ENCODE measurements at regions not wholly inside any gene's neighbourhood (a gene's known extent, or its start where the extent isn't known, plus 50 kb on each side); places are given as distances from the start of the nearest gene placed in this dataset.

DNA sequence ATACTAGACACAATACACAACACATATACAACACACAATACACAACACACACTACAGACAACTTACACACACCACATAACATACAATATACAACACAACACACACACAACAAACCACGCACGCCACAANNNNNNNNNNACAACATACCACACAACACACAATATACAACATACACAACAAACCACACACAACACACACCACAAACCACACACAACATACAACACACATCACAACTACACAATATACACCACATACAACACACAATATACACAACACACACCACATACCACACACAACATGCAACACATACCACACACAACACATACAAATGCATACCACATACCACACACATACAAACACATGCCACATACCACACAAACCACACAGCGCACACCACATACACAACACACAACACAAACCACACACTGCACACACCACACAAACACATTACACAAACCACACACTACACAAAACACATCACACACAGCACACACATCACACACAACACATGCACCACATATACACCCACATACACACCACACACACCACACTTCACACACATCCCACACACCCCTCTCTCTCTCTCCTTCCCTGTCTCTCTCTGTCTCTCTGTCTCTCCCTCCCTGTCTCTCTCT is 108.3 kb downstream of the ETS2 start (continued):
- TF ChIP-seq ZFP3 (tag by site-specific recombination; IDR thresholded peaks at IDR 0.05; ENCODE audit: low read depth) (no peak), ZNF792 (tag by site-specific recombination; IDR thresholded peaks at IDR 0.05) (no peak), KLF10 (tag by site-specific recombination; IDR thresholded peaks at IDR 0.05) (no peak), ZNF155 (tag by site-specific recombination; IDR thresholded peaks at IDR 0.05) (0 out of 2 replicates have a peak, but pooled peaks have one; percentile 95), ZXDB (tag by site-specific recombination; IDR thresholded peaks at IDR 0.05) (no peak), ZBTB48 (tag by site-specific recombination; IDR thresholded peaks at IDR 0.05) (no peak), ZNF433 (tag by site-specific recombination; IDR thresholded peaks at IDR 0.05; ENCODE audit: low read depth) (no peak), REPIN1 (tag by site-specific recombination; IDR thresholded peaks at IDR 0.05; ENCODE audit: low read depth) (no peak), ZNF610 (tag by site-specific recombination; IDR thresholded peaks at IDR 0.05; ENCODE audit: borderline replicate concordance) (no peak), ZNF16 (tag by site-specific recombination; IDR thresholded peaks at IDR 0.05; ENCODE audit: low read depth) (no peak), ZNF48 (tag by site-specific recombination; IDR thresholded peaks at IDR 0.05) (0 out of 2 replicates have a peak, but pooled peaks have one; percentile 29), ZNF202 (tag by site-specific recombination; IDR thresholded peaks at IDR 0.05; ENCODE audit: borderline replicate concordance) (no peak), ZNF391 (tag by site-specific recombination; IDR thresholded peaks at IDR 0.05; ENCODE audit: borderline replicate concordance, low read depth) (no peak), ZNF664 (tag by site-specific recombination; IDR thresholded peaks at IDR 0.05) (no peak), GFI1B (tag by site-specific recombination; IDR thresholded peaks at IDR 0.05) (no peak), ZNF585B (tag by site-specific recombination; IDR thresholded peaks at IDR 0.05) (no peak), SP7 (tag by site-specific recombination; IDR thresholded peaks at IDR 0.05) (no peak), ZNF2 (tag by site-specific recombination; IDR thresholded peaks at IDR 0.05) (no peak), ZNF473 (tag by site-specific recombination; IDR thresholded peaks at IDR 0.05) (0 out of 2 replicates have a peak, but pooled peaks have one; percentile 44), ZBTB17 (tag by site-specific recombination; IDR thresholded peaks at IDR 0.05) (no peak), KLF16 (tag by site-specific recombination; IDR thresholded peaks at IDR 0.05) (no peak), ZNF521 (tag by site-specific recombination; IDR thresholded peaks at IDR 0.05) (peak; percentile 89; the same call in 1 of the 2 replicates), ZNF514 (tag by site-specific recombination; IDR thresholded peaks at IDR 0.05) (no peak), ZNF560 (tag by site-specific recombination; IDR thresholded peaks at IDR 0.05; ENCODE audit: borderline replicate concordance) (no peak), ZNF423 (tag by site-specific recombination; IDR thresholded peaks at IDR 0.05) (no peak), ZFP41 (tag by site-specific recombination; IDR thresholded peaks at IDR 0.05; ENCODE audit: borderline replicate concordance) (no peak), ZSCAN16 (tag by site-specific recombination; IDR thresholded peaks at IDR 0.05) (no peak)
- TF ChIP-seq, protein P1, sequence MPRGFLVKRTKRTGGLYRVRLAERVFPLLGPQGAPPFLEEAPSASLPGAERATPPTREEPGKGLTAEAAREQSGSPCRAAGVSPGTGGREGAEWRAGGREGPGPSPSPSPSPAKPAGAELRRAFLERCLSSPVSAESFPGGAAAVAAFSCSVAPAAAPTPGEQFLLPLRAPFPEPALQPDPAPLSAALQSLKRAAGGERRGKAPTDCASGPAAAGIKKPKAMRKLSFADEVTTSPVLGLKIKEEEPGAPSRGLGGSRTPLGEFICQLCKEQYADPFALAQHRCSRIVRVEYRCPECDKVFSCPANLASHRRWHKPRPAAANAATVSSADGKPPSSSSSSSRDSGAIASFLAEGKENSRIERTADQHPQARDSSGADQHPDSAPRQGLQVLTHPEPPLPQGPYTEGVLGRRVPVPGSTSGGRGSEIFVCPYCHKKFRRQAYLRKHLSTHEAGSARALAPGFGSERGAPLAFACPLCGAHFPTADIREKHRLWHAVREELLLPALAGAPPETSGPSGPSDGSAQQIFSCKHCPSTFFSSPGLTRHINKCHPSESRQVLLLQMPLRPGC (tag by site-specific recombination; IDR thresholded peaks at IDR 0.05) = peak; percentile 60; the same call in 1 of the 2 replicates
- TF ChIP-seq, protein P2, sequence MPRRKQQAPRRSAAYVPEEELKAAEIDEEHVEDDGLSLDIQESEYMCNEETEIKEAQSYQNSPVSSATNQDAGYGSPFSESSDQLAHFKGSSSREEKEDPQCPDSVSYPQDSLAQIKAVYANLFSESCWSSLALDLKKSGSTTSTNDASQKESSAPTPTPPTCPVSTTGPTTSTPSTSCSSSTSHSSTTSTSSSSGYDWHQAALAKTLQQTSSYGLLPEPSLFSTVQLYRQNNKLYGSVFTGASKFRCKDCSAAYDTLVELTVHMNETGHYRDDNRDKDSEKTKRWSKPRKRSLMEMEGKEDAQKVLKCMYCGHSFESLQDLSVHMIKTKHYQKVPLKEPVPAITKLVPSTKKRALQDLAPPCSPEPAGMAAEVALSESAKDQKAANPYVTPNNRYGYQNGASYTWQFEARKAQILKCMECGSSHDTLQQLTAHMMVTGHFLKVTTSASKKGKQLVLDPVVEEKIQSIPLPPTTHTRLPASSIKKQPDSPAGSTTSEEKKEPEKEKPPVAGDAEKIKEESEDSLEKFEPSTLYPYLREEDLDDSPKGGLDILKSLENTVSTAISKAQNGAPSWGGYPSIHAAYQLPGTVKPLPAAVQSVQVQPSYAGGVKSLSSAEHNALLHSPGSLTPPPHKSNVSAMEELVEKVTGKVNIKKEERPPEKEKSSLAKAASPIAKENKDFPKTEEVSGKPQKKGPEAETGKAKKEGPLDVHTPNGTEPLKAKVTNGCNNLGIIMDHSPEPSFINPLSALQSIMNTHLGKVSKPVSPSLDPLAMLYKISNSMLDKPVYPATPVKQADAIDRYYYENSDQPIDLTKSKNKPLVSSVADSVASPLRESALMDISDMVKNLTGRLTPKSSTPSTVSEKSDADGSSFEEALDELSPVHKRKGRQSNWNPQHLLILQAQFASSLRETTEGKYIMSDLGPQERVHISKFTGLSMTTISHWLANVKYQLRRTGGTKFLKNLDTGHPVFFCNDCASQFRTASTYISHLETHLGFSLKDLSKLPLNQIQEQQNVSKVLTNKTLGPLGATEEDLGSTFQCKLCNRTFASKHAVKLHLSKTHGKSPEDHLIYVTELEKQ (tag by site-specific recombination; IDR thresholded peaks at IDR 0.05; ENCODE audit: borderline replicate concordance) = no peak
- TF ChIP-seq, protein P3, sequence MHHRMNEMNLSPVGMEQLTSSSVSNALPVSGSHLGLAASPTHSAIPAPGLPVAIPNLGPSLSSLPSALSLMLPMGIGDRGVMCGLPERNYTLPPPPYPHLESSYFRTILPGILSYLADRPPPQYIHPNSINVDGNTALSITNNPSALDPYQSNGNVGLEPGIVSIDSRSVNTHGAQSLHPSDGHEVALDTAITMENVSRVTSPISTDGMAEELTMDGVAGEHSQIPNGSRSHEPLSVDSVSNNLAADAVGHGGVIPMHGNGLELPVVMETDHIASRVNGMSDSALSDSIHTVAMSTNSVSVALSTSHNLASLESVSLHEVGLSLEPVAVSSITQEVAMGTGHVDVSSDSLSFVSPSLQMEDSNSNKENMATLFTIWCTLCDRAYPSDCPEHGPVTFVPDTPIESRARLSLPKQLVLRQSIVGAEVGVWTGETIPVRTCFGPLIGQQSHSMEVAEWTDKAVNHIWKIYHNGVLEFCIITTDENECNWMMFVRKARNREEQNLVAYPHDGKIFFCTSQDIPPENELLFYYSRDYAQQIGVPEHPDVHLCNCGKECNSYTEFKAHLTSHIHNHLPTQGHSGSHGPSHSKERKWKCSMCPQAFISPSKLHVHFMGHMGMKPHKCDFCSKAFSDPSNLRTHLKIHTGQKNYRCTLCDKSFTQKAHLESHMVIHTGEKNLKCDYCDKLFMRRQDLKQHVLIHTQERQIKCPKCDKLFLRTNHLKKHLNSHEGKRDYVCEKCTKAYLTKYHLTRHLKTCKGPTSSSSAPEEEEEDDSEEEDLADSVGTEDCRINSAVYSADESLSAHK (tag by site-specific recombination; IDR thresholded peaks at IDR 0.05) = no peak
- TF ChIP-seq, protein P4, sequence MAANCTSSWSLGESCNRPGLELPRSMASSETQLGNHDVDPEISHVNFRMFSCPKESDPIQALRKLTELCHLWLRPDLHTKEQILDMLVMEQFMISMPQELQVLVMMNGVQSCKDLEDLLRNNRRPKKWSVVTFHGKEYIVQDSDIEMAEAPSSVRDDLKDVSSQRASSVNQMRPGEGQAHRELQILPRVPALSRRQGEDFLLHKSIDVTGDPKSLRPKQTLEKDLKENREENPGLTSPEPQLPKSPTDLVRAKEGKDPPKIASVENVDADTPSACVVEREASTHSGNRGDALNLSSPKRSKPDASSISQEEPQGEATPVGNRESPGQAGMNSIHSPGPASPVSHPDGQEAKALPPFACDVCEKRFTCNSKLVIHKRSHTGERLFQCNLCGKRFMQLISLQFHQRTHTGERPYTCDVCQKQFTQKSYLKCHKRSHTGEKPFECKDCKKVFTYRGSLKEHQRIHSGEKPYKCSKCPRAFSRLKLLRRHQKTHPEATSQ (tag by site-specific recombination; IDR thresholded peaks at IDR 0.05) = 0 out of 2 replicates have a peak, but pooled peaks have one; percentile 33
- TF ChIP-seq, protein P5, sequence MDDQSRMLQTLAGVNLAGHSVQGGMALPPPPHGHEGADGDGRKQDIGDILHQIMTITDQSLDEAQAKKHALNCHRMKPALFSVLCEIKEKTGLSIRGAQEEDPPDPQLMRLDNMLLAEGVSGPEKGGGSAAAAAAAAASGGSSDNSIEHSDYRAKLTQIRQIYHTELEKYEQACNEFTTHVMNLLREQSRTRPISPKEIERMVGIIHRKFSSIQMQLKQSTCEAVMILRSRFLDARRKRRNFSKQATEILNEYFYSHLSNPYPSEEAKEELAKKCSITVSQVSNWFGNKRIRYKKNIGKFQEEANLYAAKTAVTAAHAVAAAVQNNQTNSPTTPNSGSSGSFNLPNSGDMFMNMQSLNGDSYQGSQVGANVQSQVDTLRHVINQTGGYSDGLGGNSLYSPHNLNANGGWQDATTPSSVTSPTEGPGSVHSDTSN (CRISPR knock-in tag; IDR thresholded peaks at IDR 0.05) = no peak
